Peyer's patch (tissue), 4 donors: ENCODE measurements at regions not wholly inside any gene's neighbourhood (a gene's known extent, or its start where the extent isn't known, plus 50 kb on each side); places are given as distances from the start of the nearest gene placed in this dataset.

Experiments
- POLR2A ChIP-seq, 2 donors: fragments of 450-650 bp; IDR thresholded peaks; one replicate each; pipeline ENCODE4 v1.5.1; 2017; ENCODE audit warnings: antibody characterized with exemption in 2 of 2, mild to moderate bottlenecking in 2 of 2, moderate library complexity in 2 of 2
- TF ChIP-seq, protein P1 (sequence below), 6 experiments: fragments of 450-650 bp in 4 of 6; fragments of 200-600 bp in 2 of 6; sonication (generic) in 1 of 6; IDR thresholded peaks; one replicate each; pipeline ENCODE4 v1.5.1; 2017 to 2019; ENCODE audit warnings: antibody characterized with exemption in 6 of 6, mild to moderate bottlenecking in 3 of 6, moderate library complexity in 1 of 6

DNA sequence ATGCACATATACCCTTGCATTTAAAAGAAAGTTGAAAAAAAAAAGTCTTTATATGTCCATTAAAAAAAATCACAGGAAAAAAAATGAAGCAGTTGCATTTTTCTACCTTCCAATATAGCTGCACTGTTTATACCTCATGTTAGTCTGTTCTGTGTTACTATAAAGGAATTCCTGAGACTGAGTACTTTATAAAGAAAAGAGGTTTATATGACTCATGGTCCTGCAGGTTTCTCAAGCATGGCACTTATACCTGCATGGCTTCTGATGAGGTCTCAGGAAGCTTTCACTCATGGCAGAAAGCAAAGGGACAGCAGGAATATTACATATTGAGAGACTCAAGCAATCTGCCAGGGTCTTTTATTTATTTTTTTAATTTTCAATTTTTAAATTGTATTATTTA is 277.2 kb upstream of the BCHE start:
- no peak for TF ChIP-seq POLR2A (IDR thresholded peaks at IDR 0.05)
- TF ChIP-seq, protein P1, sequence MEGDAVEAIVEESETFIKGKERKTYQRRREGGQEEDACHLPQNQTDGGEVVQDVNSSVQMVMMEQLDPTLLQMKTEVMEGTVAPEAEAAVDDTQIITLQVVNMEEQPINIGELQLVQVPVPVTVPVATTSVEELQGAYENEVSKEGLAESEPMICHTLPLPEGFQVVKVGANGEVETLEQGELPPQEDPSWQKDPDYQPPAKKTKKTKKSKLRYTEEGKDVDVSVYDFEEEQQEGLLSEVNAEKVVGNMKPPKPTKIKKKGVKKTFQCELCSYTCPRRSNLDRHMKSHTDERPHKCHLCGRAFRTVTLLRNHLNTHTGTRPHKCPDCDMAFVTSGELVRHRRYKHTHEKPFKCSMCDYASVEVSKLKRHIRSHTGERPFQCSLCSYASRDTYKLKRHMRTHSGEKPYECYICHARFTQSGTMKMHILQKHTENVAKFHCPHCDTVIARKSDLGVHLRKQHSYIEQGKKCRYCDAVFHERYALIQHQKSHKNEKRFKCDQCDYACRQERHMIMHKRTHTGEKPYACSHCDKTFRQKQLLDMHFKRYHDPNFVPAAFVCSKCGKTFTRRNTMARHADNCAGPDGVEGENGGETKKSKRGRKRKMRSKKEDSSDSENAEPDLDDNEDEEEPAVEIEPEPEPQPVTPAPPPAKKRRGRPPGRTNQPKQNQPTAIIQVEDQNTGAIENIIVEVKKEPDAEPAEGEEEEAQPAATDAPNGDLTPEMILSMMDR (IDR thresholded peaks at IDR 0.05), result no peak
